Fibroblast of villous mesenchyme (primary cell): ENCODE measurements at regions not wholly inside any gene's neighbourhood (a gene's known extent, or its start where the extent isn't known, plus 50 kb on each side); places are given as distances from the start of the nearest gene placed in this dataset.

Experiments used
- DNase-seq: peaks from one replicate; pipeline ENCODE4 v3.0.0-alpha.2; 2010; ENCODE audit warnings: low read depth
- H3K4me3 ChIP-seq: 2 replicates; pipeline ENCODE4 v1.5.1; 2011; ENCODE audit warnings: low read depth, mild to moderate bottlenecking, low read length
- CTCF ChIP-seq: IDR thresholded peaks from 2 replicates; pipeline ENCODE4 v1.5.1; 2012; ENCODE audit warnings: low read depth, mild to moderate bottlenecking, low read length; ENCODE audit not compliant: insufficient read depth

- DNase-seq, result no peak
- no peak overlapping the region for H3K4me3 ChIP-seq
- TF ChIP-seq CTCF, result no peak
Observed at GRCh38 chr5:115072266-115073064, 97.2 kb downstream of the TRIM36 start.

- DNase-seq, result no peak
- no peak overlapping the region for H3K4me3 ChIP-seq
- no peak for TF ChIP-seq CTCF
Observed at GRCh38 chr5:115070737-115071136, 99.0 kb downstream of the TRIM36 start.

- peak; percentile 77 for TF ChIP-seq CTCF
- no peak overlapping the region for H3K4me3 ChIP-seq
- DNase-seq, result peak; percentile 52
Observed at GRCh38 chr5:115069087-115069968, 100.4 kb downstream of the TRIM36 start.

- peak; percentile 21 for DNase-seq
- peak overlapping the region; percentile 10 for H3K4me3 ChIP-seq
- TF ChIP-seq CTCF, result no peak
Observed at GRCh38 chr5:115068239-115069086, 101.2 kb downstream of the TRIM36 start.

GRCh38 chr5:115064380-115064779, 105.3 kb downstream of the TRIM36 start:
- H3K4me3 ChIP-seq, result no peak overlapping the region
- no peak for TF ChIP-seq CTCF
- no peak for DNase-seq

- no peak for TF ChIP-seq CTCF
- H3K4me3 ChIP-seq, result no peak overlapping the region
- DNase-seq, result no peak
Observed at GRCh38 chr5:115054387-115054951, 115.2 kb downstream of the TRIM36 start.
